Fibroblast of lung (primary cell): ENCODE measurements at regions not wholly inside any gene's neighbourhood (a gene's known extent, or its start where the extent isn't known, plus 50 kb on each side); places are given as distances from the start of the nearest gene placed in this dataset.

Source experiments
- CTCF ChIP-seq, 2 donors: IDR thresholded peaks in 1 of 2; conservative IDR thresholded peaks in 1 of 2; 1 replicate in 1 of 2; 2 replicates in 1 of 2; pipeline ENCODE4 v1.5.1; 2011 to 2012; ENCODE audit warnings: low read length in 2 of 2, control low read depth in 1 of 2, inconsistent platforms in 1 of 2, low read depth in 1 of 2, mild to moderate bottlenecking in 1 of 2
- EZH2 ChIP-seq: IDR thresholded peaks from 2 replicates; pipeline ENCODE4 v1.5.1; 2012; ENCODE audit warnings: low read length, control low read depth, mild to moderate bottlenecking; ENCODE audit errors: missing control alignments

- no peak for TF ChIP-seq CTCF (conservative IDR thresholded peaks at IDR 0.05 in 1 of 2, IDR thresholded peaks at IDR 0.05 in 1 of 2; ENCODE audit: low read depth in 1 of 2, low read length in 2 of 2)
- TF ChIP-seq EZH2: no peak
Observed at GRCh38 chr12:97324471-97324870, 138.1 kb upstream of the RMST start.
